HFF-Myc (cell line): ENCODE measurements at regions not wholly inside any gene's neighbourhood (a gene's known extent, or its start where the extent isn't known, plus 50 kb on each side); places are given as distances from the start of the nearest gene placed in this dataset.

Experiments used
- DNase-seq: peaks from one replicate; pipeline ENCODE4 v3.0.0-alpha.2; 2011; ENCODE audit warnings: low read depth; ENCODE audit errors: extremely low read depth
- H3K4me3 ChIP-seq: replicated peaks from 2 replicates; pipeline ENCODE4 v1.5.1; 2011; ENCODE audit warnings: low read depth, mild to moderate bottlenecking, control low read depth, low read length
- TF ChIP-seq, protein P1 (sequence below): IDR thresholded peaks from 2 replicates; pipeline ENCODE4 v1.5.1; 2012; ENCODE audit warnings: mild to moderate bottlenecking, low read depth, low read length, control low read depth; ENCODE audit errors: missing control alignments

DNA sequence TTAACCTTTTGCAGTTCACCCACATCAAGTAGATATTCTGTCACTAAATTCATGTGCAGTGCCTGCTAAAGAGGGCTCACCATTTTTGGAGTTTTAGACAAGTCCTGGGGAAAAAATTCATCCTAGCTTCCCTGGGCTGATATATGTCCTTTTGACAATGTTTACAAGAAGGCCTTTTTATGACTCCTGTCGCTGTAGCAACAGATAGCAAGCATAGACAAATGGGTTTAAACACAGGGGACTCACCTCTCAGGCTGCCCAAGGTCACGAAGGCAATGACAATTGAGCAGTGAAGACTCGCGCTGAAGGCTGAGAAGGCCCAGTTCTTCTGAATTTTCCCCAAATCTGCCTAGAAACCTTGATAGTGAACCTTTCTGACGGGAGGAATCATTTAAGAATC, 150.7 kb upstream of the CPM start:
- H3K4me3 ChIP-seq: no peak overlapping the region
- TF ChIP-seq, protein P1, sequence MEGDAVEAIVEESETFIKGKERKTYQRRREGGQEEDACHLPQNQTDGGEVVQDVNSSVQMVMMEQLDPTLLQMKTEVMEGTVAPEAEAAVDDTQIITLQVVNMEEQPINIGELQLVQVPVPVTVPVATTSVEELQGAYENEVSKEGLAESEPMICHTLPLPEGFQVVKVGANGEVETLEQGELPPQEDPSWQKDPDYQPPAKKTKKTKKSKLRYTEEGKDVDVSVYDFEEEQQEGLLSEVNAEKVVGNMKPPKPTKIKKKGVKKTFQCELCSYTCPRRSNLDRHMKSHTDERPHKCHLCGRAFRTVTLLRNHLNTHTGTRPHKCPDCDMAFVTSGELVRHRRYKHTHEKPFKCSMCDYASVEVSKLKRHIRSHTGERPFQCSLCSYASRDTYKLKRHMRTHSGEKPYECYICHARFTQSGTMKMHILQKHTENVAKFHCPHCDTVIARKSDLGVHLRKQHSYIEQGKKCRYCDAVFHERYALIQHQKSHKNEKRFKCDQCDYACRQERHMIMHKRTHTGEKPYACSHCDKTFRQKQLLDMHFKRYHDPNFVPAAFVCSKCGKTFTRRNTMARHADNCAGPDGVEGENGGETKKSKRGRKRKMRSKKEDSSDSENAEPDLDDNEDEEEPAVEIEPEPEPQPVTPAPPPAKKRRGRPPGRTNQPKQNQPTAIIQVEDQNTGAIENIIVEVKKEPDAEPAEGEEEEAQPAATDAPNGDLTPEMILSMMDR: no peak
- no peak for DNase-seq

DNA sequence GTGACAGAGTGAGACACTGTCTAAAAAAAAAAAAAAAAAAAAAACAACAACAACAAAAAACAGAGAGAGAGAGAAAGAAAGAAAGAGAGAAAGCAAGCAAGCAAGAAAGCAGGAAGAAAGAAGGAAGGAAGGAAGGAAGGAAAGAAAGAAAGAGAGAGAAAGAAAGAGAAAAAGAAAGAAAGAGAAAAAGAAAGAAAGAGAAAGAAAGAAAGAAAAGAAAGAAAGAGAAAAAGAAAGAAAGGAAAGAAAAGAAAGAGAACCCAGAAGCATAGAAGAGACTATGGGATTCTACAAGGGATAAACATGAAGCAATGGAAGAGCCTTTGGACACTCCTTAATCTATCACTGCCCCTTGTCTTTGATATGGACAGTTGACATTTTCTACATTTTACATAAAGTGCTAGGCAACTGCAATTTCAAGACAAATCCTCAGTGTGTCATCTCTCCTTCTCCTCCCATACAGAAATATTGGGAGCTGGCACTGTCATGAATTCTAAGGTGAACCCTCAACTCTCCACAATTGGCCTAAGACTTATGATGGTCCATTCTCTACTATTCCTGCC, 151.9 kb upstream of the CPM start:
- TF ChIP-seq, protein P1: no peak
- DNase-seq: no peak
- H3K4me3 ChIP-seq: no peak overlapping the region

DNA sequence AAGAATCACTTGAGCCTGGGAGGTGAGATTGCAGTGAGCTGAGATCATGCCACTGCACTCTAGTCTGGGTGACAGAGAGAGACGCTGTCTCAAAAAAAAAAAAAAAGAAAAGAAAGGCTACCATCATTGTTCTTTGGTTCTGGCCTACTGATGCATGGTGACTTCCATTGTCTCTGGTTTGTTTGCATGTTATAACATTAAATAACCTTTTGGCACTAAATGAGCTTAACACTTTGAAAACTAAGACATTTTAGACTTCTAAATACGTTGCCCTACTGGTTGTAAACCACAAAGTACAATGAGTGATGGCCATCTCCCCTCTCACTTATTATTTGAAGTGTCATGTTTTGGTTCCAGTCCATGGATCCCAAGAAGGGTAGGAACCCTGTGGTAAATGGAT, 152.9 kb upstream of the CPM start:
- TF ChIP-seq, protein P1: no peak
- DNase-seq: no peak

DNA sequence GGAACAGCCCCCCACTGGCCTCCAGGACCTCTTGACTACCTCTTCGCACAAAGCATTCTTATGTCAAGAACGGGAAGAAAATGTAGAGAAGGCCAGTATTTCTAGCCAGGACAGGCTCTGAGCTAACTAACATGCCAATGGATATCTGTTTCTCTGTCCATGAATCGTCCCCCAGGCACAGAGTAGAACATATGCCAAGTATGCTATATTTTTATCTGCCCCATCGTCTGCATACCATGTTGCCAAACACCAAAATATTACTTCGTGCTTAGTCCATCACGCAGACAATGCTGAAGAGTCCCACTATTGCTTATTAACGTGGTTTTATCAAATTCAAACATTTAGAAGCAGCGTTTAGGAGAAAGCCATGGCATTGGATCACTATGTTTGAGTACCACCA, 151.4 kb upstream of the CPSF6 start:
- TF ChIP-seq, protein P1: no peak
- DNase-seq: no peak
- H3K4me3 ChIP-seq: no peak overlapping the region

More for the DNA sequence above, 152.9 kb upstream of the CPM start:
- H3K4me3 ChIP-seq: no peak overlapping the region

DNA sequence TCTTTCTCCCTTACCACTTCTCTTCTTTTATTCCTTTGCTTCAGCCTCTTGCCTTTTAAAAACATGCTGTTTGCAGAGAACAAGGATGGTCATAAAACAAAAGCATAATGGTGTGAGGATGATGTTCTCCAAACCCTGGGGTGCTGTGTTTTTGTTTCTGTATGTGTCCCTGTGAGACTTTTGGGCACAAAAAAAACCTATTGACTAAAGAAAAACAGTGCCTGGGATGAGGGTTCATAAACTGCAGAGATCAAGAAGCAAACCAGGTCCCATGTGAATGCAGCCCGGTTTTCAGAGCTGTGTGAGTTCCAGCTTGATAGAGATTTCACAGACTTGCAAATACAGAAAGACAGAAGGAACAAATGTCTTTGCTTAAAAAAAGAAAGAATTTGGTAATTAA, 148.6 kb upstream of the CPSF6 start:
- TF ChIP-seq, protein P1: no peak
- H3K4me3 ChIP-seq: no peak overlapping the region
- no peak for DNase-seq

DNA sequence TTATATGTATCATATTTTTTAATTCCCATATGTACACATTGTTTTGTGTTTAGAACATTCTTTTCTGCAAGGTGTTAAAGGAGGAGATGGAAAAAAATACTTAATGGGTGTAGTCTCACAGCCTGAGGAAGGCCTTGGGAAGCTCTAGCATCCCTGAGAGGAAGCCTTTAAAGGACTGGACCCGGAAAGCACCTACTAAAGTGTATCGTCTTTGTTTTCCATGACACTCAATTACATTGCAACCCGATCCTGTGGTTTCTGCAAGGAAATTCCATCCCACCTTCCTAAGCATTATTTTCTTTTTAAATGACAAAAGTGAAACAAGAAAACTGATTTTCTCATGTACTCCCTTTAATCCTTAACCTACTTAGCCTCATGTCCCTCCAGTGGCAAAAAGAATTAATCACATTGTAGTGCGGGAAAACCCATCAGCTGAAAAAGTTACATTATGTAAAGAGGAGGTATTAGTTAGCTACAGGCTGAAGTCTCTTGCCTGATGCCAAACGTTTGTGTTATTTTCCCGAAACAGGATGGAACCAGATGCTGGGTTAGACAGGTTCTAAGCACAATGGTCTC, 147.8 kb upstream of the CPSF6 start:
- TF ChIP-seq, protein P1: no peak

DNA sequence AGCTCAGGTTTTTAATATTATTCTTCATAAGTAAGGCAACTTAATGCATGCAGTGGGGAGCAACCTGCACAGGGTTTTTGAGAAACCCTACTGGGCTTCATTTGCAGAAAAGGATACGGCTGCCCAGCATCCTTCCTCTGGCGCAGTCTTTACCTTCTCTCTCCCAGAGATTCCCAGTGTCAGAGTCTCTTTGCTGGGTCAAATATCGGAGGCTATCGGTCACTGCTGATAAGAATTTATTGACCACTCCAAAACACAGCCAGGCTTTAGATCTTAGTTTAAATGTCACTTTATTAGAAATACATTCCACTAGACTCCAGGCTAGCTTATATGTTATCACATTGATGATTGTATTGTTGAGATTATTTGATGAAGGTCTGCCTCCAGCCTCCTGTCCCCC, 147.2 kb upstream of the CPSF6 start:
- TF ChIP-seq, protein P1: no peak
- DNase-seq: no peak
- H3K4me3 ChIP-seq: no peak overlapping the region

More for the DNA sequence above, 147.8 kb upstream of the CPSF6 start:
- DNase-seq: no peak
- no peak overlapping the region for H3K4me3 ChIP-seq
